ENCODE measurements at regions not wholly inside any gene's neighbourhood (a gene's known extent, or its start where the extent isn't known, plus 50 kb on each side); places are given as distances from the start of the nearest gene placed in this dataset.

GRCh38 chr13:81409284-81409683 is 1068.4 kb upstream of the SPRY2 start:
- H3K9me3 ChIP-seq: no peaks in the 10 kb centered on the region
- no peaks in the 10 kb centered on the region for H3K4me1 ChIP-seq (replicated peaks)
- H3K27me3 ChIP-seq (replicated peaks; ENCODE audit: insufficient read depth): no peaks in the 10 kb centered on the region
- DNase-seq (ENCODE audit: low spot score): no peak
- H3K36me3 ChIP-seq: no peaks in the 10 kb centered on the region
- H3K27ac ChIP-seq: no peak overlapping the region
- intact Hi-C loops (cut with DNase I): no loop called here
- no peak overlapping the region for H3K4me3 ChIP-seq
- no peak for TF ChIP-seq POLR2A (IDR thresholded peaks at IDR 0.05)
- no peak for TF ChIP-seq POLR2AphosphoS5 (IDR thresholded peaks at IDR 0.05)

DNA sequence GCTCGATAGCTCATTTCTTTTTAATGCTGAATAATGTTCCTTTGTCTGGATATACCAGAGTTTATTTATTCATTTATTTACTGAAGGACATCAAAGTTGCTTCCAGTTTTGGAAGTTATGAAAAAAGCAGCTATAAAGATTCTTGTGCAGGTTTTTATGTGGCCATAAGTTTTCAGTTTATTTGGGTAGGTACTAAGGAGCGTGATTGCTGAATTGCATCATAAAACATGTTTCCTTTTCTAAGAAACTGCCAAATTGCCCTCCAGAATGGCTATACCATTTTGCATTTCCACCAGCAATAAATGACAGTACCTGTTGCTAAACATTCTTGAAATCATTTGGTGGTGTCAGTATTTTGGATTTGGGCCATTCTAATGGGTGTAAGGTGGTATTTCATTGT is 1067.7 kb upstream of the SPRY2 start:
- Histone ChIP-seq H3K27ac (no peak overlapping the region), H3K9me3 (no peaks in the 10 kb centered on the region), H3K36me3 (no peaks in the 10 kb centered on the region), H3K4me1 (replicated peaks) (no peaks in the 10 kb centered on the region), H3K4me3 (no peak overlapping the region), H3K27me3 (replicated peaks; ENCODE audit: insufficient read depth) (no peaks in the 10 kb centered on the region)
- intact Hi-C loops (cut with DNase I): no loop called here
- 66% methylated on average over 2 of the region's 2 CpGs for WGBS
- TF ChIP-seq POLR2A (IDR thresholded peaks at IDR 0.05) (no peak), POLR2AphosphoS5 (IDR thresholded peaks at IDR 0.05) (no peak), CTCF (IDR thresholded peaks at IDR 0.05) (no peak)
- no peak for DNase-seq (ENCODE audit: low spot score)

DNA sequence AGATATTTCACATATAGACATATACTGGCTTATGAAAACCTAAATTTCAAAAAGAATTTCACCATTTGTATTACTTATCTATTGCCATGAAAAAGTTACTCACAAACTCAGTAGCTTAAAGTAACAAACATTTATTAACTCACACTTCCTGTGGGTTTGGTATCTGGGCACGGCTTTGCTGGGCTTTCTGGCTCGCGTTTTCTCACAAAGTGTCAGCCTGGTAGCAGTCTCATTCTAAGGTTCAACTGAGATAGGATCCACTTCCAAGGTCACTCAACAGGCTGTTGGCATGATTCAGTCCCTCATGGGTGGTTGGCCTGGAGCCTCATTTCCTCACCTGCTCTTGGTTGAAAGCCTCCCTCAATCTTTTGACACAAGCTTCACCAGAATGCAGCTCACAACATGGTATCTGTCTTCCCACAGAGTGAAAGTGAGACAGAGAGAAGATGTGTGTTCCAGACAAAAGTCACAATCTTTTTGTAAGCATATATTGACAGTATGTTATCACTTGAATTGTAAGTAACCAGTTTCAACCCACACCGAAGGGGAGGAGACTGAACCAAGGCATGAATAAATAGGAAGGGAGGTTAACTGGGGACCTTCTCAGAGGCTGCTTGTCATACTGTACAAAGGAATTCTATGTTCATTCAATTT is 1065.8 kb upstream of the SPRY2 start:
- H3K4me3 ChIP-seq: no peak overlapping the region
- TF ChIP-seq POLR2AphosphoS5 (IDR thresholded peaks at IDR 0.05) (no peak), CTCF (IDR thresholded peaks at IDR 0.05) (no peak), POLR2A (IDR thresholded peaks at IDR 0.05) (no peak)
- intact Hi-C loops (cut with DNase I): no loop called here
- H3K36me3 ChIP-seq: no peaks in the 10 kb centered on the region
- WGBS: 89% methylated on average over 4 of the region's 4 CpGs
- no peak overlapping the region for H3K27ac ChIP-seq
- DNase-seq (ENCODE audit: low spot score): no peak
- no peaks in the 10 kb centered on the region for H3K27me3 ChIP-seq (replicated peaks; ENCODE audit: insufficient read depth)
- no peaks in the 10 kb centered on the region for H3K9me3 ChIP-seq
- H3K4me1 ChIP-seq (replicated peaks): no peaks in the 10 kb centered on the region

- Histone ChIP-seq H3K27me3 (replicated peaks; ENCODE audit: insufficient read depth) (no peaks in the 10 kb centered on the region), H3K27ac (no peak overlapping the region), H3K4me3 (no peak overlapping the region), H3K9me3 (no peaks in the 10 kb centered on the region), H3K4me1 (replicated peaks) (no peaks in the 10 kb centered on the region), H3K36me3 (no peaks in the 10 kb centered on the region)
- DNase-seq (ENCODE audit: low spot score): no peak
- TF ChIP-seq POLR2AphosphoS5 (IDR thresholded peaks at IDR 0.05) (no peak), POLR2A (IDR thresholded peaks at IDR 0.05) (no peak), CTCF (IDR thresholded peaks at IDR 0.05) (no peak)
- WGBS: 42% methylated on average over 3 of the region's 3 CpGs
- intact Hi-C loops (cut with DNase I): no loop called here
Measured at GRCh38 chr13:81406022-81406421, 1065.1 kb upstream of the SPRY2 start.

DNA sequence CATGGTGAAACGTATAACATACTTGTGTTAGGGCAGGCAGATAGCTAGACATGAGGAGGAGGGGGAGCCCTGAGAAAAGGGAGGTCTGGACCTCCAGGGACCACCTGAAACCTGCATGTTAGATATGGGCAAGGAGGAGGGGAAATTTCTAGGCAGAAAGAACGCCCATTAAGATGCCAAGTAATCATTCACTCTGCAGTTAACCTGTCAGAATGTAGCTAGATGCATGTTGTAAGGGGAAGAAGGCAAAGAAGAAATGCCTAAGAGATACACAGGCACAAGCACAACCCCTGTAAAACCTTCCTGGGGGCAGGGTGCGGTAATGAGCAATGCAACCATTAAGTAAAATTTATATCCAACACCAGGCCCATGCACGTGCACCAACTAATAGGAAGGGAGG is 1055.3 kb upstream of the SPRY2 start:
- no peaks in the 10 kb centered on the region for H3K36me3 ChIP-seq
- H3K27me3 ChIP-seq (replicated peaks; ENCODE audit: insufficient read depth): no peaks in the 10 kb centered on the region
- no peak for DNase-seq (ENCODE audit: low spot score)
- 68% methylated on average over 4 of the region's 4 CpGs for WGBS
- no peak overlapping the region for H3K4me3 ChIP-seq
- H3K9me3 ChIP-seq: no peaks in the 10 kb centered on the region
- H3K4me1 ChIP-seq (replicated peaks): no peaks in the 10 kb centered on the region
- no peak overlapping the region for H3K27ac ChIP-seq
- TF ChIP-seq POLR2A (IDR thresholded peaks at IDR 0.05): no peak
- TF ChIP-seq POLR2AphosphoS5 (IDR thresholded peaks at IDR 0.05): no peak
- TF ChIP-seq CTCF (IDR thresholded peaks at IDR 0.05): no peak
- intact Hi-C loops (cut with DNase I): no loop called here
